KMS-11 (cell line): ENCODE measurements at regions not wholly inside any gene's neighbourhood (a gene's known extent, or its start where the extent isn't known, plus 50 kb on each side); places are given as distances from the start of the nearest gene placed in this dataset.

Experiments
- H2AFZ ChIP-seq: fragments of 200-600 bp; sonication (generic); 2 replicates; pipeline ENCODE4 v1.6.1; 2016; ENCODE audit warnings: antibody characterized with exemption, mixed run types, low read depth
- H3K27ac ChIP-seq: fragments of 200-600 bp; sonication (generic); 2 replicates; pipeline ENCODE4 v1.6.1; 2016; ENCODE audit warnings: mild to moderate bottlenecking, mixed run types
- H3K27me3 ChIP-seq: fragments of 200-600 bp; sonication (generic); 2 replicates; pipeline ENCODE4 v1.6.1; 2017; ENCODE audit warnings: mild to moderate bottlenecking, low read depth, mixed run types, moderate library complexity; ENCODE audit not compliant: insufficient read depth
- H3K36me3 ChIP-seq: fragments of 200-600 bp; sonication (generic); 2 replicates; pipeline ENCODE4 v1.6.1; 2017; ENCODE audit warnings: mild to moderate bottlenecking, mixed run types; ENCODE audit not compliant: insufficient read depth
- H3K4me1 ChIP-seq: fragments of 200-600 bp; sonication (generic); 2 replicates; pipeline ENCODE4 v1.6.1; 2016; ENCODE audit warnings: mild to moderate bottlenecking, low read depth, mixed run types; ENCODE audit not compliant: poor library complexity, severe bottlenecking
- H3K4me2 ChIP-seq: fragments of 200-600 bp; sonication (generic); 2 replicates; pipeline ENCODE4 v1.7.0; 2016; ENCODE audit warnings: mild to moderate bottlenecking, mixed run types
- H3K4me3 ChIP-seq: fragments of 200-600 bp; sonication (generic); IDR thresholded peaks from 2 replicates; pipeline ENCODE4 v1.6.1; 2017; ENCODE audit warnings: low read depth, low read length, mixed read lengths; ENCODE audit not compliant: insufficient read depth
- H3K79me2 ChIP-seq: fragments of 200-600 bp; sonication (generic); 2 replicates; pipeline ENCODE4 v1.6.1; 2016; ENCODE audit warnings: low read depth, mixed run types; ENCODE audit not compliant: insufficient read depth
- H3K9ac ChIP-seq: fragments of 200-600 bp; sonication (generic); 2 replicates; pipeline ENCODE4 v1.6.1; 2016; ENCODE audit warnings: mild to moderate bottlenecking, mixed run types
- H4K20me1 ChIP-seq: fragments of 200-600 bp; sonication (generic); 2 replicates; pipeline ENCODE4 v1.6.1; 2016; ENCODE audit warnings: mild to moderate bottlenecking, mixed run types; ENCODE audit not compliant: insufficient read depth
- TF ChIP-seq, protein P1 (sequence below): fragments of 200-600 bp; sonication (generic); conservative IDR thresholded peaks from 2 replicates; pipeline ENCODE4 v1.6.1; 2017; ENCODE audit warnings: low read depth, mild to moderate bottlenecking, antibody characterized with exemption, low read length, moderate library complexity, mixed read lengths

DNA sequence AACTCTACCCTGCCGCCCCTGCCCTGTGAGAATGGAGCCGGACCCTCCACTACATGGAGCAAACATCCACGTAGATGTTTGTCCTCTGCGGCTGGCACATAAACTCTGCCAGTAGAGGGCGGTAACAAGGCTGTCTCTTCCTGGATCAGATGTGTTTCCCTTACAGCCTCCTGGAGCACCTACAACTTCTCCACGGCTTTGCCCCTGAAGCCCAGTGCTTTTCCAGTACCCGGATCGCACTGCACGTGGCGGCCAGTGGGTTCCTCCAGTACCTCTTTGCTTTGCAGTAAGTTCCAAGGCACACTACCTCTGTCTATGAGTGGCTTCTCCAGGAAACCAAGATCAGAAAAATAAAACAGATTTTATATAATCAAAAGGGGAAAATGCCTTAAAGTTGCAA lies 651.3 kb downstream of the DCDC2C start:
- H3K4me2 ChIP-seq, result no peak overlapping the region
- H3K27ac ChIP-seq, result no peak overlapping the region
- no peaks in the 10 kb centered on the region for H3K36me3 ChIP-seq
- no peaks in the 10 kb centered on the region for H4K20me1 ChIP-seq
- no peaks in the 10 kb centered on the region for H3K27me3 ChIP-seq
- no peak overlapping the region for H3K9ac ChIP-seq
- TF ChIP-seq, protein P1, sequence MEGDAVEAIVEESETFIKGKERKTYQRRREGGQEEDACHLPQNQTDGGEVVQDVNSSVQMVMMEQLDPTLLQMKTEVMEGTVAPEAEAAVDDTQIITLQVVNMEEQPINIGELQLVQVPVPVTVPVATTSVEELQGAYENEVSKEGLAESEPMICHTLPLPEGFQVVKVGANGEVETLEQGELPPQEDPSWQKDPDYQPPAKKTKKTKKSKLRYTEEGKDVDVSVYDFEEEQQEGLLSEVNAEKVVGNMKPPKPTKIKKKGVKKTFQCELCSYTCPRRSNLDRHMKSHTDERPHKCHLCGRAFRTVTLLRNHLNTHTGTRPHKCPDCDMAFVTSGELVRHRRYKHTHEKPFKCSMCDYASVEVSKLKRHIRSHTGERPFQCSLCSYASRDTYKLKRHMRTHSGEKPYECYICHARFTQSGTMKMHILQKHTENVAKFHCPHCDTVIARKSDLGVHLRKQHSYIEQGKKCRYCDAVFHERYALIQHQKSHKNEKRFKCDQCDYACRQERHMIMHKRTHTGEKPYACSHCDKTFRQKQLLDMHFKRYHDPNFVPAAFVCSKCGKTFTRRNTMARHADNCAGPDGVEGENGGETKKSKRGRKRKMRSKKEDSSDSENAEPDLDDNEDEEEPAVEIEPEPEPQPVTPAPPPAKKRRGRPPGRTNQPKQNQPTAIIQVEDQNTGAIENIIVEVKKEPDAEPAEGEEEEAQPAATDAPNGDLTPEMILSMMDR, result peak; percentile 27; the same call in 1 of the 2 replicates
- H3K4me1 ChIP-seq, result no peaks in the 10 kb centered on the region
- H3K4me3 ChIP-seq, result no peak overlapping the region
- no peaks in the 10 kb centered on the region for H3K79me2 ChIP-seq
- H2AFZ ChIP-seq, result no peak overlapping the region

DNA sequence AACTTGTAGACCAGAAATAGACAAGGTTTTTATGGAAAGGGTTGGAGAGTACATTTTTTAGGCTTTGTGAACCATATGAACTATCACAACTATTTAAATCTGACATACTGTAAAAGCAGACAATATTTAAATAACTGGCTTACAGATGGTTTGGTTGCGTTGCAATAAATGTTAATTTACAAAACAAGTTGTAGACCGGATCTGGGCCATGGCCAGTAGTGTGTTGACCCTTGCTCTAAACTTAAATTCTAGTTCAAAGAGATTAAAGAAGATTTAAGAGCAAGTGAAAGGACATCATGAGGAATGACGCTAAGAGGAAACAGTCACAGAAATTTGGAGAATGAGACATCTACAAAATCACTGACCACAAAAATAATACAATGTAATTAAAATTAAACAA lies 652.7 kb downstream of the DCDC2C start:
- TF ChIP-seq, protein P1, result no peak
- Histone ChIP-seq H3K36me3 (no peaks in the 10 kb centered on the region), H3K27me3 (no peaks in the 10 kb centered on the region), H3K9ac (no peak overlapping the region), H3K27ac (no peak overlapping the region), H2AFZ (no peak overlapping the region), H3K4me3 (no peak overlapping the region), H3K79me2 (no peaks in the 10 kb centered on the region), H3K4me1 (no peaks in the 10 kb centered on the region), H3K4me2 (no peak overlapping the region), H4K20me1 (no peaks in the 10 kb centered on the region)

DNA sequence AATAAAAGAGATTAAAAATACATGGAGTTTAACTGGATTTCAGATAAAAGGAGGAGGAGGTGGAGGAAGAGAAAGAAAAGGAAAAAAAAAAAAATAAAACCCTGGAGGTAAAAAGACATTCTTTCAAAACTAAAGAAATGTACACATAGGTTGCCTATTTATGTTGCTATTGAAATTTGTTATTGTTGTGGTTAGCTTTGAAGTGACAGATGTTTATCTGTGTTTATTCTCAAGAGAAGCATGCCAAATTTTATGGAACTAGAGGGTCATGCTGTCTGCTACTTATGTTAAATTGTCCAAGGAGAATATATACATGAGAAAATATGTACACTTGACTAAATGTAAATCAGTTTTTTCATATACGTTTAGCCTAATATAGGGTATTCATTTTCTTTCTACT lies 653.2 kb downstream of the DCDC2C start:
- H3K79me2 ChIP-seq, result no peaks in the 10 kb centered on the region
- no peak overlapping the region for H3K4me3 ChIP-seq
- H2AFZ ChIP-seq, result no peak overlapping the region
- H3K36me3 ChIP-seq, result no peaks in the 10 kb centered on the region
- H3K4me1 ChIP-seq, result no peaks in the 10 kb centered on the region
- no peak overlapping the region for H3K27ac ChIP-seq
- no peaks in the 10 kb centered on the region for H3K27me3 ChIP-seq
- no peak overlapping the region for H3K9ac ChIP-seq
- TF ChIP-seq, protein P1, result no peak
- H4K20me1 ChIP-seq, result no peaks in the 10 kb centered on the region
- H3K4me2 ChIP-seq, result no peak overlapping the region

DNA sequence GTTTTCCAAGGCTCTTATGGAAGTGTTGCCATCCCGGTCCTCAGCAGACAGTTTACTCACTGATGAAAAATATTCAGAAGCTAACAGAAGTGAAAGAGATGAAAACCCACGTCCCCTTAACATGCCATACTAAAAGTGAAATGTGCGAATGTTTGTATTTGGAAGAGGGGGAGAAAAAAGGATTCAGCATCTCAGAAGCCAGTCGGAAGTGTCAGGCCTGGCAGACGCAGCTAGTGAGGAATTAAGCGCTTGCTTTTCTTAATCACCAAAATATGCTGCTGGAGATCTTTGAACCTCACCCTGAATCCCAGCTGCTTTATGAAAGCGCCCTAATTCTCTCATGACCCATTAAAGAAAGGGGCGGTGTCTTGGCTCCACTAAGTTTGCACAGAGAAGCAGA lies 653.7 kb downstream of the DCDC2C start:
- TF ChIP-seq, protein P1, result no peak
- Histone ChIP-seq H3K27me3 (no peaks in the 10 kb centered on the region), H3K9ac (no peak overlapping the region), H3K4me3 (no peak overlapping the region), H3K4me1 (no peaks in the 10 kb centered on the region), H2AFZ (no peak overlapping the region), H3K4me2 (no peak overlapping the region), H3K27ac (no peak overlapping the region), H3K36me3 (no peaks in the 10 kb centered on the region), H3K79me2 (no peaks in the 10 kb centered on the region), H4K20me1 (no peaks in the 10 kb centered on the region)

DNA sequence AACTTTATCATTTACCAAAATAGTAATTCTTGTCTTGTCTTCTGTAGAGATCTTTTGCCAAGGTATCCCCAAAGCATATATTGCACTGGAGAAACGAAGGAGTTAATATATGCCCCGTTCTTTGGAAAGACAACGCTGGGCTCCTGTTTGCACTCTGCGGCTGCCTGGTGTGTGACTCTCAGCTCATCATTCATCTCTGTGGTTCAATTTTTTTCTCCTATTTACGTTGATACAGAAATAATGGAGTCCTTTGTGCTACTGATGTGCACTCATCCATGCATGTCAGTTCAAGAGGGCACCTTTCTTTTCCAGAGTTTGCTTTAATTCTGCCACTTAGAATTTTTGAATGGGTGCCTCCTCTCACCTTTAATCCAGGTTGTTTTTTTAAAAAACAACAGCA lies 655.5 kb downstream of the DCDC2C start:
- Histone ChIP-seq H3K4me2 (no peak overlapping the region), H3K27ac (no peak overlapping the region), H3K36me3 (no peaks in the 10 kb centered on the region), H3K4me1 (no peaks in the 10 kb centered on the region), H3K79me2 (no peaks in the 10 kb centered on the region), H3K4me3 (no peak overlapping the region), H3K27me3 (no peaks in the 10 kb centered on the region), H2AFZ (no peak overlapping the region), H4K20me1 (no peaks in the 10 kb centered on the region), H3K9ac (no peak overlapping the region)
- TF ChIP-seq, protein P1, result no peak
